ENCODE measurements at regions not wholly inside any gene's neighbourhood (a gene's known extent, or its start where the extent isn't known, plus 50 kb on each side); places are given as distances from the start of the nearest gene placed in this dataset.

- Histone ChIP-seq H3K4me1 (replicated peaks) (no peaks in the 10 kb centered on the region), H3K27ac (no peak overlapping the region), H3K9me3 (no peaks in the 10 kb centered on the region), H3K36me3 (no peaks in the 10 kb centered on the region), H3K4me3 (no peak overlapping the region), H3K27me3 (replicated peaks; ENCODE audit: insufficient read depth) (no peaks in the 10 kb centered on the region)
- TF ChIP-seq CTCF (IDR thresholded peaks at IDR 0.05), result no peak
- TF ChIP-seq POLR2AphosphoS5 (IDR thresholded peaks at IDR 0.05), result no peak
- no peak for TF ChIP-seq POLR2A (IDR thresholded peaks at IDR 0.05)
- 41% methylated on average over 1 of the region's 1 CpG for WGBS
- intact Hi-C loops (cut with DNase I), result no loop called here
- no peak for DNase-seq (ENCODE audit: low spot score)
Observed at GRCh38 chr1:55741516-55741915, 526.4 kb upstream of the USP24 start.

- H3K4me3 ChIP-seq, result no peak overlapping the region
- H3K27me3 ChIP-seq (replicated peaks; ENCODE audit: insufficient read depth), result no peaks in the 10 kb centered on the region
- H3K36me3 ChIP-seq, result no peaks in the 10 kb centered on the region
- DNase-seq (ENCODE audit: low spot score), result no peak
- no peaks in the 10 kb centered on the region for H3K4me1 ChIP-seq (replicated peaks)
- intact Hi-C loops (cut with DNase I), result no loop called here
- H3K9me3 ChIP-seq, result no peaks in the 10 kb centered on the region
- H3K27ac ChIP-seq, result no peak overlapping the region
- TF ChIP-seq POLR2A (IDR thresholded peaks at IDR 0.05), result no peak
- no peak for TF ChIP-seq POLR2AphosphoS5 (IDR thresholded peaks at IDR 0.05)
- no peak for TF ChIP-seq CTCF (IDR thresholded peaks at IDR 0.05)
Observed at GRCh38 chr1:55735106-55735505, 519.9 kb upstream of the USP24 start.

GRCh38 chr1:55726994-55727393 lies 511.8 kb upstream of the USP24 start:
- Histone ChIP-seq H3K4me1 (replicated peaks) (no peaks in the 10 kb centered on the region), H3K36me3 (no peaks in the 10 kb centered on the region), H3K27ac (no peak overlapping the region), H3K27me3 (replicated peaks; ENCODE audit: insufficient read depth) (no peaks in the 10 kb centered on the region), H3K9me3 (no peaks in the 10 kb centered on the region), H3K4me3 (no peak overlapping the region)
- intact Hi-C loops (cut with DNase I), result no loop called here
- DNase-seq (ENCODE audit: low spot score), result no peak
- TF ChIP-seq POLR2A (IDR thresholded peaks at IDR 0.05) (no peak), POLR2AphosphoS5 (IDR thresholded peaks at IDR 0.05) (no peak), CTCF (IDR thresholded peaks at IDR 0.05) (no peak)
- WGBS, result 80% methylated on average over 3 of the region's 3 CpGs

- Histone ChIP-seq H3K27me3 (replicated peaks; ENCODE audit: insufficient read depth) (no peaks in the 10 kb centered on the region), H3K27ac (no peak overlapping the region), H3K4me1 (replicated peaks) (no peaks in the 10 kb centered on the region), H3K4me3 (no peak overlapping the region), H3K9me3 (no peaks in the 10 kb centered on the region), H3K36me3 (no peaks in the 10 kb centered on the region)
- no peak for DNase-seq (ENCODE audit: low spot score)
- 100% methylated on average over 1 of the region's 1 CpG for WGBS
- intact Hi-C loops (cut with DNase I), result no loop called here
- no peak for TF ChIP-seq POLR2A (IDR thresholded peaks at IDR 0.05)
- TF ChIP-seq POLR2AphosphoS5 (IDR thresholded peaks at IDR 0.05), result no peak
- TF ChIP-seq CTCF (IDR thresholded peaks at IDR 0.05), result no peak
Observed at GRCh38 chr1:55725378-55725777, 510.2 kb upstream of the USP24 start.

- TF ChIP-seq POLR2AphosphoS5 (IDR thresholded peaks at IDR 0.05), result no peak
- TF ChIP-seq POLR2A (IDR thresholded peaks at IDR 0.05), result no peak
- TF ChIP-seq CTCF (IDR thresholded peaks at IDR 0.05), result no peak
- H3K4me1 ChIP-seq (replicated peaks), result no peaks in the 10 kb centered on the region
- H3K27ac ChIP-seq, result no peak overlapping the region
- H3K4me3 ChIP-seq, result no peak overlapping the region
- 96% methylated on average over 7 of the region's 7 CpGs for WGBS
- intact Hi-C loops (cut with DNase I), result no loop called here
- no peaks in the 10 kb centered on the region for H3K9me3 ChIP-seq
- no peak for DNase-seq (ENCODE audit: low spot score)
- no peaks in the 10 kb centered on the region for H3K36me3 ChIP-seq
- H3K27me3 ChIP-seq (replicated peaks; ENCODE audit: insufficient read depth), result no peaks in the 10 kb centered on the region
Observed at GRCh38 chr1:55724551-55725325, 509.6 kb upstream of the USP24 start.

Data from prostate gland (tissue), 2 donors.